Ishikawa (cell line): ENCODE measurements at regions not wholly inside any gene's neighbourhood (a gene's known extent, or its start where the extent isn't known, plus 50 kb on each side); places are given as distances from the start of the nearest gene placed in this dataset.

Source experiments
- CREB1 ChIP-seq: IDR thresholded peaks from 2 replicates; pipeline ENCODE4 v1.6.1; 2012; ENCODE audit warnings: low read depth
- MAX ChIP-seq: IDR thresholded peaks from 2 replicates; pipeline ENCODE4 v1.6.1; 2012
- REST ChIP-seq: IDR thresholded peaks from 2 replicates; pipeline ENCODE4 v1.6.1; 2012; ENCODE audit warnings: low read depth, mild to moderate bottlenecking
- TAF1 ChIP-seq: IDR thresholded peaks from 2 replicates; pipeline ENCODE4 v1.6.1; 2012; ENCODE audit warnings: low read depth, mild to moderate bottlenecking

GRCh38 chr14:37813732-37814131 lies 218.3 kb downstream of the TTC6 start:
- no peak for TF ChIP-seq CREB1
- TF ChIP-seq TAF1 = no peak
- no peak for TF ChIP-seq REST
- TF ChIP-seq MAX = no peak
